ENCODE measurements at regions not wholly inside any gene's neighbourhood (a gene's known extent, or its start where the extent isn't known, plus 50 kb on each side); places are given as distances from the start of the nearest gene placed in this dataset.

DNA sequence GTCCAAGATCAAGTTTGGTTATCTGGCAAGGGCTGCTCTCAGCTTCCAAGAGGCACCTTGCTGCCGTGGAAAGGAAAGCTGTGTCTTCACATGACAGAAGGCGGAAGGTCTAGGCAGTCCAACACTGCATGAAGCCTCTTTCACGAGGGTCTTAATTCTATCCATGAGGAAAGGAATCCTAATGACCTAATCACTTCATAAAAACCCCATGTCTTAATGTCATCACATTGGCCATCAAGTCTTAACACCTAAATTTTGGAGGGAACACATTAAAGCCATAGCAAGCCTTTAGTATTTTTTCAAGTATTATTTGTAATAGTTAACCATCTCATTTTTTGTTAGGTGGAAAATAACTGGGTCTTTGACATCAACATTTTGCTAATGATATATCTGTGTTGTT, 858.3 kb downstream of the FLRT2 start:
- ChIA-PET CTCF (no interaction called here), POLR2A (ENCODE audit: unreplicated experiment) (no interaction called here)
- Histone ChIP-seq H3K56ac (ENCODE audit: extremely low read depth, insufficient read depth, low read length) (no peak overlapping the region), H2AK5ac (ENCODE audit: low read depth, low read length) (no peak overlapping the region), H3K18ac (ENCODE audit: low read depth, low read length) (no peak overlapping the region), H3K4ac (ENCODE audit: low read depth, low read length) (no peak overlapping the region), H2AK9ac (replicated peaks; ENCODE audit: low read depth, low read length, poor library complexity) (no peak overlapping the region), H3K36me3 (ENCODE audit: control insufficient read depth, insufficient read depth, low read length) (no peaks in the 10 kb centered on the region), H3K23ac (ENCODE audit: low read depth, low read length) (no peak overlapping the region), H4K91ac (ENCODE audit: insufficient read depth, low read depth, low read length) (no peak overlapping the region), H3K4me3 (ENCODE audit: insufficient read depth, low read depth, low read length) (no peak overlapping the region), H3K27ac (ENCODE audit: insufficient read depth, low read length) (no peak overlapping the region), H2BK120ac (ENCODE audit: low read depth, low read length) (no peak overlapping the region), H3K79me1 (ENCODE audit: low read depth in 1 of 2, low read length in 2 of 2) (no peaks in the 10 kb centered on the region), H4K8ac (ENCODE audit: low read depth in 2 of 2, low read length in 2 of 2) (no peak overlapping the region), H4K20me1 (ENCODE audit: insufficient read depth, low read length) (no peaks in the 10 kb centered on the region), H3K14ac (replicated peaks; ENCODE audit: low read depth, low read length) (no peak overlapping the region), H3K9me3 (ENCODE audit: control insufficient read depth, insufficient read depth, low read length) (no peaks in the 10 kb centered on the region), H2BK15ac (ENCODE audit: low read depth, low read length) (no peak overlapping the region), H3K9ac (ENCODE audit: low read depth, low read length) (no peak overlapping the region), H2BK20ac (ENCODE audit: low read depth, low read length) (no peak overlapping the region), H3K27me3 (ENCODE audit: control insufficient read depth, insufficient read depth, low read length) (no peaks in the 10 kb centered on the region), H2AFZ (replicated peaks; ENCODE audit: low read length, poor library complexity) (no peak overlapping the region), H3K4me2 (ENCODE audit: low read depth, low read length) (no peak overlapping the region), H3K9me1 (ENCODE audit: insufficient read depth, low read length) (no peaks in the 10 kb centered on the region), H4K5ac (ENCODE audit: low read depth, low read length) (no peak overlapping the region), H2BK5ac (ENCODE audit: low read depth, low read length, poor library complexity, severe bottlenecking) (no peak overlapping the region), H3K4me1 (ENCODE audit: control insufficient read depth, insufficient read depth, low read length) (no peaks in the 10 kb centered on the region)
- no TSS peak for BruUV-seq (replicated peaks)
- DNase-seq (no peak), ATAC-seq (ENCODE audit: low read depth) (no peak)
- WGBS, 2 experiments (ENCODE audit: extremely low coverage in 2 of 2, insufficient read length in 1 of 2): no CpG with 5 or more reads among the region's 3 CpGs
- in situ Hi-C loops (cut with MboI; ENCODE audit: low sequenced_read_pairs) (no loop called here), intact Hi-C loops (cut with micrococcal nuclease) (no loop called here), dilution Hi-C loops (cut with HindIII; ENCODE audit: low sequenced_read_pairs, unreplicated experiment) (no loop called here)
- TF ChIP-seq MAZ (IDR thresholded peaks at IDR 0.05; ENCODE audit: borderline replicate concordance, low read depth, low read length) (no peak), SMC3 (IDR thresholded peaks at IDR 0.05; ENCODE audit: low read depth, low read length) (no peak), MAFK (IDR thresholded peaks at IDR 0.05; ENCODE audit: low read depth, low read length) (no peak), NFE2L2 (IDR thresholded peaks at IDR 0.05; ENCODE audit: low read depth, low read length) (no peak), CEBPB (IDR thresholded peaks at IDR 0.05; ENCODE audit: low read depth, low read length) (no peak), MXI1 (IDR thresholded peaks at IDR 0.05; ENCODE audit: borderline replicate concordance, low read depth, low read length) (no peak), RFX5 (IDR thresholded peaks at IDR 0.05; ENCODE audit: low read depth, low read length) (no peak), RAD21 (IDR thresholded peaks at IDR 0.05; ENCODE audit: low read length) (no peak), FOS (IDR thresholded peaks at IDR 0.05; ENCODE audit: low read depth, low read length) (no peak), POLR2A (IDR thresholded peaks at IDR 0.05; ENCODE audit: low read depth, low read length) (no peak), RCOR1 (IDR thresholded peaks at IDR 0.05; ENCODE audit: insufficient replicate concordance, low read length) (no peak), ELK1 (IDR thresholded peaks at IDR 0.05; ENCODE audit: borderline replicate concordance, low read depth, low read length) (no peak), CHD1 (IDR thresholded peaks at IDR 0.05; ENCODE audit: low read depth, low read length) (no peak), BHLHE40 (IDR thresholded peaks at IDR 0.05; ENCODE audit: low read depth, low read length) (no peak)
- TF ChIP-seq, protein P1, sequence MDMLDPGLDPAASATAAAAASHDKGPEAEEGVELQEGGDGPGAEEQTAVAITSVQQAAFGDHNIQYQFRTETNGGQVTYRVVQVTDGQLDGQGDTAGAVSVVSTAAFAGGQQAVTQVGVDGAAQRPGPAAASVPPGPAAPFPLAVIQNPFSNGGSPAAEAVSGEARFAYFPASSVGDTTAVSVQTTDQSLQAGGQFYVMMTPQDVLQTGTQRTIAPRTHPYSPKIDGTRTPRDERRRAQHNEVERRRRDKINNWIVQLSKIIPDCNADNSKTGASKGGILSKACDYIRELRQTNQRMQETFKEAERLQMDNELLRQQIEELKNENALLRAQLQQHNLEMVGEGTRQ (IDR thresholded peaks at IDR 0.05; ENCODE audit: low read depth, low read length): no peak
- TF ChIP-seq, protein P2, sequence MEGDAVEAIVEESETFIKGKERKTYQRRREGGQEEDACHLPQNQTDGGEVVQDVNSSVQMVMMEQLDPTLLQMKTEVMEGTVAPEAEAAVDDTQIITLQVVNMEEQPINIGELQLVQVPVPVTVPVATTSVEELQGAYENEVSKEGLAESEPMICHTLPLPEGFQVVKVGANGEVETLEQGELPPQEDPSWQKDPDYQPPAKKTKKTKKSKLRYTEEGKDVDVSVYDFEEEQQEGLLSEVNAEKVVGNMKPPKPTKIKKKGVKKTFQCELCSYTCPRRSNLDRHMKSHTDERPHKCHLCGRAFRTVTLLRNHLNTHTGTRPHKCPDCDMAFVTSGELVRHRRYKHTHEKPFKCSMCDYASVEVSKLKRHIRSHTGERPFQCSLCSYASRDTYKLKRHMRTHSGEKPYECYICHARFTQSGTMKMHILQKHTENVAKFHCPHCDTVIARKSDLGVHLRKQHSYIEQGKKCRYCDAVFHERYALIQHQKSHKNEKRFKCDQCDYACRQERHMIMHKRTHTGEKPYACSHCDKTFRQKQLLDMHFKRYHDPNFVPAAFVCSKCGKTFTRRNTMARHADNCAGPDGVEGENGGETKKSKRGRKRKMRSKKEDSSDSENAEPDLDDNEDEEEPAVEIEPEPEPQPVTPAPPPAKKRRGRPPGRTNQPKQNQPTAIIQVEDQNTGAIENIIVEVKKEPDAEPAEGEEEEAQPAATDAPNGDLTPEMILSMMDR (conservative IDR thresholded peaks at IDR 0.05; ENCODE audit: low read depth, low read length): no peak

All from IMR-90 (cell line).